ENCODE measurements at regions not wholly inside any gene's neighbourhood (a gene's known extent, or its start where the extent isn't known, plus 50 kb on each side); places are given as distances from the start of the nearest gene placed in this dataset.
"Not testable (repeated sequence)": the region's sequence is repeated elsewhere in the genome, so short reads cannot be mapped to it uniquely, and the experiment has no call there.

- ChIA-PET POLR2A (no interaction called here), CTCF (no interaction called here)
- TF ChIP-seq FOXK2 (IDR thresholded peaks at IDR 0.05) (no peak), SP1 (IDR thresholded peaks at IDR 0.05) (no peak), ARNT (IDR thresholded peaks at IDR 0.05) (no peak), TARDBP (IDR thresholded peaks at IDR 0.05) (no peak), ZNF384 (IDR thresholded peaks at IDR 0.05) (no peak), NFRKB (IDR thresholded peaks at IDR 0.05) (no peak), HDGF (IDR thresholded peaks at IDR 0.05; ENCODE audit: borderline replicate concordance) (no peak), ELF4 (IDR thresholded peaks at IDR 0.05) (no peak)
- DNase-seq (ENCODE audit: extremely low spot score): no peak
These were observed 489.1 kb upstream of the SYT1 start for GRCh38 chr12:78375461-78375860.

GRCh38 chr12:78376257-78376656 is 488.3 kb upstream of the SYT1 start:
- TF ChIP-seq L3MBTL2 (conservative IDR thresholded peaks at IDR 0.05) (no peak), HDGF (IDR thresholded peaks at IDR 0.05; ENCODE audit: borderline replicate concordance) (no peak)
- no peak for DNase-seq (ENCODE audit: extremely low spot score)
- POLR2A ChIA-PET: no interaction called here
- CTCF ChIA-PET: no interaction called here

DNA sequence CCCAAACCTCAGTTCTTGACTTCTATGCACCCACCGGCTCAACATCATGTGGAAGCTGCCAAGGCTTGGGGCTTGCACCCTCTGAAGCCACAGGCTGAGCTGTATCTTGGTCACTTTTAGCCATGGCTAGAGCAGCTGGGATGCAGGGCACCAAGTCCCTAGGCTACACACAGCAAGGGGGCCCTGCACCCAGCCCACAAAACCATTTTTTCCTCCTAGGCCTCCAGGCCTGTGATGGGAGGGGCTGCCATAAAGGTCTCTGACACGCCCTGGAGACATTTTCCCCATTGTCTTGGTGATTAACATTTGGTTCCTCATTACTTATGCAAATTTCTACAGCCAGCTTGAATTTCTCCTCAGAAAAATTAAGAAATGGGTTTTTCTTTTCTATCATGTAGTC is 485.5 kb upstream of the SYT1 start:
- POLR2A ChIA-PET, CTCF ChIA-PET: not testable (repeated sequence)

DNA sequence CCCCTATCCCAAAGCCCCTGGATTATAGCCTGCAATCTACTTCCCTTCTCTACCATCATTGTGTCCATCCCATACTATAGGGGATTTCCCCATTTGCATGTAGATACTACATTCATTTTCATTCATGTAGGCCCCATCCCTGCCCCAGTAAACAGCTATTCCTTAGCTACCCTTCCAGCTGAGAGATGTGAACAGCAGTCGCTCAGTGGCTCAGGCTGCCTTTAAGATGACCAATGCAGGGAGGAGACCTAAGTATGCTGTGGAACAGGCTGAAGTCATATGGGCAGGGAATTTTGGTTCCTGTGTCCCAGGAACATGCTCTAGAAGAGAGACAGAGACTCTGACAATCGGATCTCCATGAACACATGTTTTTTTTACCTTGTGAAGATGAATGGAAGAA is 481.2 kb upstream of the SYT1 start:
- no peak for DNase-seq (ENCODE audit: extremely low spot score)
- POLR2A ChIA-PET: no interaction called here
- TF ChIP-seq FOXK2 (IDR thresholded peaks at IDR 0.05) (no peak), PKNOX1 (IDR thresholded peaks at IDR 0.05) (no peak), TARDBP (IDR thresholded peaks at IDR 0.05) (no peak), ZNF384 (IDR thresholded peaks at IDR 0.05) (no peak), SP1 (IDR thresholded peaks at IDR 0.05) (no peak), NFRKB (IDR thresholded peaks at IDR 0.05) (no peak), L3MBTL2 (conservative IDR thresholded peaks at IDR 0.05) (no peak), ELF4 (IDR thresholded peaks at IDR 0.05) (no peak), CTBP1 (IDR thresholded peaks at IDR 0.05; ENCODE audit: borderline replicate concordance) (no peak), SUZ12 (IDR thresholded peaks at IDR 0.05) (no peak), HDGF (IDR thresholded peaks at IDR 0.05; ENCODE audit: borderline replicate concordance) (no peak), FOXA1 (IDR thresholded peaks at IDR 0.05) (no peak), FOXM1 (IDR thresholded peaks at IDR 0.05; ENCODE audit: borderline replicate concordance) (no peak), LEF1 (IDR thresholded peaks at IDR 0.05; ENCODE audit: borderline replicate concordance) (no peak), ARNT (IDR thresholded peaks at IDR 0.05) (no peak), BHLHE40 (IDR thresholded peaks at IDR 0.05; ENCODE audit: borderline replicate concordance) (no peak)
- CTCF ChIA-PET: no interaction called here

More for the DNA sequence above, 485.5 kb upstream of the SYT1 start:
- DNase-seq (ENCODE audit: extremely low spot score): not testable (repeated sequence)

GRCh38 chr12:78384541-78384940 is 480.0 kb upstream of the SYT1 start:
- TF ChIP-seq LEF1 (IDR thresholded peaks at IDR 0.05; ENCODE audit: borderline replicate concordance): no peak
- TF ChIP-seq SUZ12 (IDR thresholded peaks at IDR 0.05): no peak
- no peak for TF ChIP-seq L3MBTL2 (conservative IDR thresholded peaks at IDR 0.05)
- no peak for TF ChIP-seq CTBP1 (IDR thresholded peaks at IDR 0.05; ENCODE audit: borderline replicate concordance)
- no peak for TF ChIP-seq ZNF384 (IDR thresholded peaks at IDR 0.05)
- TF ChIP-seq NFRKB (IDR thresholded peaks at IDR 0.05): no peak
- CTCF ChIA-PET: no interaction called here
- DNase-seq (ENCODE audit: extremely low spot score): no peak
- POLR2A ChIA-PET: no interaction called here

- ChIA-PET POLR2A (no interaction called here), CTCF (no interaction called here)
- no peak for DNase-seq (ENCODE audit: extremely low spot score)
- no peak for TF ChIP-seq ELF4 (IDR thresholded peaks at IDR 0.05)
- no peak for TF ChIP-seq LEF1 (IDR thresholded peaks at IDR 0.05; ENCODE audit: borderline replicate concordance)
- no peak for TF ChIP-seq FOXM1 (IDR thresholded peaks at IDR 0.05; ENCODE audit: borderline replicate concordance)
- no peak for TF ChIP-seq TARDBP (IDR thresholded peaks at IDR 0.05)
- TF ChIP-seq CTBP1 (IDR thresholded peaks at IDR 0.05; ENCODE audit: borderline replicate concordance): no peak
- TF ChIP-seq PKNOX1 (IDR thresholded peaks at IDR 0.05): no peak
- no peak for TF ChIP-seq ZNF384 (IDR thresholded peaks at IDR 0.05)
- TF ChIP-seq NFRKB (IDR thresholded peaks at IDR 0.05): no peak
- no peak for TF ChIP-seq ARNT (IDR thresholded peaks at IDR 0.05)
- TF ChIP-seq SP1 (IDR thresholded peaks at IDR 0.05): no peak
- no peak for TF ChIP-seq BHLHE40 (IDR thresholded peaks at IDR 0.05; ENCODE audit: borderline replicate concordance)
- no peak for TF ChIP-seq FOXK2 (IDR thresholded peaks at IDR 0.05)
- TF ChIP-seq SUZ12 (IDR thresholded peaks at IDR 0.05): no peak
- TF ChIP-seq L3MBTL2 (conservative IDR thresholded peaks at IDR 0.05): no peak
These were observed 479.0 kb upstream of the SYT1 start for GRCh38 chr12:78385541-78385940.

DNA sequence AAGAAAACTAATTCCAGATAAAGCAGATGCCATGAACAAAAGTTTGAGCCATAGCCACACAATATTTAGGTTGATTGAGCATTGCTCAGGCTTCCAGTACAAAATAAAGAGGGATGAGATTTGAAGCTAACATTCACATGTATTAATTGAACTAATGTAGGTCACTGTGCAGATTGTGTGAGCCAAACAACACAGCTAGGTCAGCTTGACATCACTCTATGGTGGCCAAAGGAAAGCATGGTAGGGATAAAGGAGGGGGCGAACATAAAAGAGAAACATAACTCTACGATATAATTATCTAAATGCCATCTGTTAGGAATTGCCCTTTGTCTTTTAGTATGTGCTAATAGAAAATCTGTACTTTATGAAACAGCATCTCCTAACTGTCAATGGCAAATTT is 477.7 kb upstream of the SYT1 start:
- ChIA-PET CTCF (no interaction called here), POLR2A (no interaction called here)
- no peak for TF ChIP-seq ZNF384 (IDR thresholded peaks at IDR 0.05)
- no peak for TF ChIP-seq BHLHE40 (IDR thresholded peaks at IDR 0.05; ENCODE audit: borderline replicate concordance)
- no peak for TF ChIP-seq LEF1 (IDR thresholded peaks at IDR 0.05; ENCODE audit: borderline replicate concordance)
- TF ChIP-seq SP1 (IDR thresholded peaks at IDR 0.05): no peak
- no peak for TF ChIP-seq TARDBP (IDR thresholded peaks at IDR 0.05)
- no peak for TF ChIP-seq ARNT (IDR thresholded peaks at IDR 0.05)
- no peak for TF ChIP-seq FOXM1 (IDR thresholded peaks at IDR 0.05; ENCODE audit: borderline replicate concordance)
- TF ChIP-seq FOXK2 (IDR thresholded peaks at IDR 0.05): no peak
- TF ChIP-seq SUZ12 (IDR thresholded peaks at IDR 0.05): no peak
- TF ChIP-seq HDGF (IDR thresholded peaks at IDR 0.05; ENCODE audit: borderline replicate concordance): no peak
- DNase-seq (ENCODE audit: extremely low spot score): no peak

DNA sequence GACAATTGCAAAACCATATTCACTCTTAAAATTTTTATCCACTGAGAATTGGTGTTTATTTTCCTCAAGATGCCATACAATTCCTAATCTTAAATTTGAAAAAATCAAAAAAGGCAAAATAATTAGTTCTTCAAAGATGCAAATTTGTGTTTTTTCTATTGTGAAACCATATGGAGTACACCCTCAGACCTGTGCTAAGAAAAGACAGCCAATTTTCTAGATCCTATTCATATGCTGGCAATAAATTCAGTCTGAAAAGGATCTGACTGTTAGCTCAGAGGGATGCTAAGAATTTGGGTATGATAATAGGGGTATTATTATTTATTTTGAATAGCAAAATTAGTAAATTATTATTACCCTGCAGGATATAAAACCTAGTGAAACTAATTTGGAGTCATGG is 476.9 kb upstream of the SYT1 start:
- POLR2A ChIA-PET: no interaction called here
- DNase-seq (ENCODE audit: extremely low spot score): no peak
- CTCF ChIA-PET: no interaction called here
- TF ChIP-seq ZNF384 (IDR thresholded peaks at IDR 0.05): no peak
- TF ChIP-seq ELF4 (IDR thresholded peaks at IDR 0.05): no peak
- TF ChIP-seq SUZ12 (IDR thresholded peaks at IDR 0.05): no peak
- no peak for TF ChIP-seq SP1 (IDR thresholded peaks at IDR 0.05)
- TF ChIP-seq LEF1 (IDR thresholded peaks at IDR 0.05; ENCODE audit: borderline replicate concordance): no peak
- no peak for TF ChIP-seq FOXK2 (IDR thresholded peaks at IDR 0.05)
- TF ChIP-seq ARNT (IDR thresholded peaks at IDR 0.05): no peak
- TF ChIP-seq PKNOX1 (IDR thresholded peaks at IDR 0.05): no peak
- TF ChIP-seq BHLHE40 (IDR thresholded peaks at IDR 0.05; ENCODE audit: borderline replicate concordance): no peak
- TF ChIP-seq NFRKB (IDR thresholded peaks at IDR 0.05): no peak
- no peak for TF ChIP-seq L3MBTL2 (conservative IDR thresholded peaks at IDR 0.05)
- no peak for TF ChIP-seq FOXA1 (IDR thresholded peaks at IDR 0.05)
- TF ChIP-seq HDGF (IDR thresholded peaks at IDR 0.05; ENCODE audit: borderline replicate concordance): no peak
- no peak for TF ChIP-seq FOXM1 (IDR thresholded peaks at IDR 0.05; ENCODE audit: borderline replicate concordance)

Data from HEK293T (cell line).